Mononuclear cell (primary cell): ENCODE measurements at regions not wholly inside any gene's neighbourhood (a gene's known extent, or its start where the extent isn't known, plus 50 kb on each side); places are given as distances from the start of the nearest gene placed in this dataset.
"Not testable (repeated sequence)": the region's sequence is repeated elsewhere in the genome, so short reads cannot be mapped to it uniquely, and the experiment has no call there.

Experiments
- H3K27me3 ChIP-seq: 2 replicates; pipeline ENCODE4 v1.6.0; 2011; ENCODE audit warnings: low read length, control low read depth; ENCODE audit not compliant: insufficient read depth
- H3K4me1 ChIP-seq: 2 replicates; pipeline ENCODE4 v1.5.1; 2011; ENCODE audit warnings: mild to moderate bottlenecking, low read length, control low read depth; ENCODE audit not compliant: insufficient read depth
- H3K4me3 ChIP-seq: 2 replicates; pipeline ENCODE4 v1.5.1; 2011; ENCODE audit warnings: mild to moderate bottlenecking, low read length, moderate library complexity
- H3K9me3 ChIP-seq: 2 replicates; pipeline ENCODE4 v1.5.1; 2011; ENCODE audit warnings: low read depth, mild to moderate bottlenecking, control low read depth, low read length

- H3K9me3 ChIP-seq = no peaks in the 10 kb centered on the region
- H3K4me3 ChIP-seq = no peak overlapping the region
- no peaks in the 10 kb centered on the region for H3K4me1 ChIP-seq
These were observed 90.5 kb upstream of the CCN2 start for GRCh38 chr6:132041706-132042105.

GRCh38 chr6:132028029-132028428, 76.9 kb upstream of the CCN2 start:
- Histone ChIP-seq H3K27me3 (no peaks in the 10 kb centered on the region), H3K4me1 (no peaks in the 10 kb centered on the region)

More at GRCh38 chr6:132041706-132042105, 90.5 kb upstream of the CCN2 start:
- no peaks in the 10 kb centered on the region for H3K27me3 ChIP-seq

GRCh38 chr6:132025468-132025867, 74.3 kb upstream of the CCN2 start:
- H3K27me3 ChIP-seq = no peaks in the 10 kb centered on the region
- H3K4me1 ChIP-seq = no peaks in the 10 kb centered on the region
- H3K4me3 ChIP-seq = no peak overlapping the region
- no peaks in the 10 kb centered on the region for H3K9me3 ChIP-seq

More at GRCh38 chr6:132028029-132028428, 76.9 kb upstream of the CCN2 start:
- H3K9me3 ChIP-seq = no peaks in the 10 kb centered on the region
- H3K4me3 ChIP-seq = no peak overlapping the region

GRCh38 chr6:132023490-132023889, 72.3 kb upstream of the CCN2 start:
- Histone ChIP-seq H3K9me3 (no peaks in the 10 kb centered on the region), H3K4me1 (no peaks in the 10 kb centered on the region), H3K4me3 (no peak overlapping the region), H3K27me3 (no peaks in the 10 kb centered on the region)

GRCh38 chr6:132021552-132022375, 70.6 kb upstream of the CCN2 start:
- Histone ChIP-seq H3K4me1 (no peaks in the 10 kb centered on the region), H3K4me3 (no peak overlapping the region), H3K9me3 (no peaks in the 10 kb centered on the region), H3K27me3 (no peaks in the 10 kb centered on the region)

GRCh38 chr6:132020918-132021317, 69.7 kb upstream of the CCN2 start:
- not testable (repeated sequence) for H3K4me3 ChIP-seq, H3K27me3 ChIP-seq, H3K9me3 ChIP-seq, H3K4me1 ChIP-seq

GRCh38 chr6:132020138-132020581, 69.0 kb upstream of the CCN2 start:
- Histone ChIP-seq H3K9me3 (no peaks in the 10 kb centered on the region), H3K4me1 (no peaks in the 10 kb centered on the region), H3K27me3 (no peaks in the 10 kb centered on the region), H3K4me3 (no peak overlapping the region)

GRCh38 chr6:132019586-132019985, 68.4 kb upstream of the CCN2 start:
- H3K9me3 ChIP-seq = no peaks in the 10 kb centered on the region
- no peaks in the 10 kb centered on the region for H3K4me1 ChIP-seq
- no peak overlapping the region for H3K4me3 ChIP-seq
- H3K27me3 ChIP-seq = no peaks in the 10 kb centered on the region

- H3K9me3 ChIP-seq = no peaks in the 10 kb centered on the region
- no peaks in the 10 kb centered on the region for H3K4me1 ChIP-seq
- H3K4me3 ChIP-seq = no peak overlapping the region
- no peaks in the 10 kb centered on the region for H3K27me3 ChIP-seq
These were observed 66.8 kb upstream of the CCN2 start for GRCh38 chr6:132017942-132018341.

GRCh38 chr6:132016396-132016795, 65.2 kb upstream of the CCN2 start:
- H3K9me3 ChIP-seq = no peaks in the 10 kb centered on the region
- H3K4me3 ChIP-seq = no peak overlapping the region
- H3K27me3 ChIP-seq = no peaks in the 10 kb centered on the region
- H3K4me1 ChIP-seq = no peaks in the 10 kb centered on the region

GRCh38 chr6:132011582-132011981, 60.4 kb upstream of the CCN2 start:
- no peaks in the 10 kb centered on the region for H3K27me3 ChIP-seq
- no peak overlapping the region for H3K4me3 ChIP-seq
- no peaks in the 10 kb centered on the region for H3K9me3 ChIP-seq
- H3K4me1 ChIP-seq = no peaks in the 10 kb centered on the region

GRCh38 chr6:132009175-132009574, 58.0 kb upstream of the CCN2 start:
- Histone ChIP-seq H3K9me3 (no peaks in the 10 kb centered on the region), H3K4me1 (no peaks in the 10 kb centered on the region), H3K4me3 (no peak overlapping the region), H3K27me3 (no peaks in the 10 kb centered on the region)

GRCh38 chr6:132007474-132008190, 56.5 kb upstream of the CCN2 start:
- no peaks in the 10 kb centered on the region for H3K4me1 ChIP-seq
- H3K9me3 ChIP-seq = no peaks in the 10 kb centered on the region
- H3K4me3 ChIP-seq = no peak overlapping the region
- H3K27me3 ChIP-seq = no peaks in the 10 kb centered on the region

GRCh38 chr6:132005178-132005577, 54.0 kb upstream of the CCN2 start:
- no peak overlapping the region for H3K4me3 ChIP-seq
- H3K27me3 ChIP-seq = no peaks in the 10 kb centered on the region
- H3K4me1 ChIP-seq = no peaks in the 10 kb centered on the region
- no peaks in the 10 kb centered on the region for H3K9me3 ChIP-seq

- Histone ChIP-seq H3K4me1 (no peaks in the 10 kb centered on the region), H3K4me3 (no peak overlapping the region), H3K27me3 (no peaks in the 10 kb centered on the region)
These were observed 53.5 kb upstream of the CCN2 start for GRCh38 chr6:132004668-132005067.

More at GRCh38 chr6:132004668-132005067, 53.5 kb upstream of the CCN2 start:
- no peaks in the 10 kb centered on the region for H3K9me3 ChIP-seq
